SJCRH30 (cell line): ENCODE measurements at regions not wholly inside any gene's neighbourhood (a gene's known extent, or its start where the extent isn't known, plus 50 kb on each side); places are given as distances from the start of the nearest gene placed in this dataset.

Experiments
- DNase-seq, 2 experiments: peaks; one replicate each; pipeline ENCODE4 v3.0.0-alpha.2; 2015 to 2020
- H3K27ac ChIP-seq: fragments of 250-450 bp; sonication (Bioruptor Pico); 2 replicates; pipeline ENCODE4 v1.5.1; 2020; ENCODE audit warnings: mild to moderate bottlenecking, moderate library complexity
- H3K27me3 ChIP-seq: fragments of 250-450 bp; sonication (Bioruptor Pico); 2 replicates; pipeline ENCODE4 v1.5.1; 2020; ENCODE audit warnings: mild to moderate bottlenecking, moderate library complexity
- H3K36me3 ChIP-seq: fragments of 250-450 bp; sonication (Bioruptor Pico); 2 replicates; pipeline ENCODE4 v1.5.1; 2020; ENCODE audit warnings: mild to moderate bottlenecking, moderate library complexity
- H3K4me1 ChIP-seq: fragments of 250-450 bp; sonication (Bioruptor Pico); 2 replicates; pipeline ENCODE4 v1.5.1; 2020; ENCODE audit warnings: mild to moderate bottlenecking, moderate library complexity
- H3K4me3 ChIP-seq: fragments of 250-450 bp; sonication (Bioruptor Pico); 2 replicates; pipeline ENCODE4 v1.5.1; 2020; ENCODE audit warnings: mild to moderate bottlenecking, moderate library complexity
- H3K9me3 ChIP-seq: fragments of 250-450 bp; sonication (Bioruptor Pico); replicated peaks from 2 replicates; pipeline ENCODE4 v1.5.1; 2020; ENCODE audit warnings: mild to moderate bottlenecking, moderate library complexity

DNA sequence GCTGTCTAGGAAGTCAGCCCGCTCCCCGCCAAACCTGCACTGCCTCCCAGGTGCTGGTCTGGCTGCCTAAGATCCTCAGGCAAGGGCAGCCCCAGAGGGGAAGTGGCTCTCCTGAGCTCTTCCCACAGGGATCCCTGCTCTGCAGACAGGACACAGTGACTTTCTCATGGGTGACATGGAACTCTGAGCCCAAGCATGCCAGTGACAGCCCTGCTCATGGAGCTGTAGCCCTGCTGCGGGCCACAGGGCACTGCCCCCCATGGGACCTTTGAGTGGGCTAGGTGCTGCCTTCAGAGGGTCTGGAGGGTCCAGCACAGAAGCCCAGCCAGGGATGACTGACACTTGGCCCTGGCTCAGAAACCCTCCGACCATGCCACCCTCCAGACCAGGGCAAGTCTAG is 109.1 kb downstream of the TUBA3C start:
- no peaks in the 10 kb centered on the region for H3K36me3 ChIP-seq
- no peaks in the 10 kb centered on the region for H3K27me3 ChIP-seq
- no peak overlapping the region for H3K27ac ChIP-seq
- H3K4me1 ChIP-seq = no peaks in the 10 kb centered on the region
- no peaks in the 10 kb centered on the region for H3K9me3 ChIP-seq
- no peak for DNase-seq
- H3K4me3 ChIP-seq = no peak overlapping the region

DNA sequence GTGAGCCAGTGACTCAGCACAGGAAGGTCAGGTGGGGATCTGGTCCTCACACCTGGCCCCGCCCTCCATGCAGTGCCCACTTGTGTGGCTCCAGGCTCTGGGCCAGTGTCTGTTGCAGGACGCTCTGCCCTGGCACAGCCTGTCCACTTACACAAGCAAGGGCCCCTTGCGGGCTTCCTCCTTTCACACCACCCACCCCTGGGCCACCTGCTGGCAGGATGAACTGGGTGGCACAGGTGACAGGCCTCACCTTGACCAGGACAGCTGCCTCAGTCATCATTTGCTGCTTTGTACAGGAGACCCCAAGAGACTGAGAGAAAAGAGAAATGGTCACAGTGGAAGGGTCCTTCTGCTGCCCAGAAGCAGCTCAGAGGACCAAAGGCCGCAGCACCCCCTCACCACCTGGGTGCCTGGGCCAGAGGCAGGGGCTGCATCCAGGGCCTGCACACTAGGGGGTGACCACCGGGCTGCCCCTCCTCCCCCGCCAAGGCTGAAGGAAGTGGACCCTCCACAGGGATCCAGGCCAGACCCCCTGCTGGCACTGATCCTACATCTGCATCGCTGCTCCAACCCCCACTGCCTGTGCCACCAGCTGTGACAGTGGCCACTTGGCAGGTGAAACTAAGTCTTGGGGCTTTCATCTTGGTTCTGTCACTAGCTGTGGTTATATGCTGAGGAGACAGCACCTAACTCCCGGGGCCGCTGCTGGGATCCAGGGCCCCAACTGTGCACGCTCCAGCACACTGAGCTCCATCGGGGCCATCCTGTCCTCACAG is 110.3 kb downstream of the TUBA3C start:
- Histone ChIP-seq H3K9me3 (no peaks in the 10 kb centered on the region), H3K27ac (no peak overlapping the region), H3K4me3 (no peak overlapping the region), H3K4me1 (no peaks in the 10 kb centered on the region), H3K27me3 (no peaks in the 10 kb centered on the region), H3K36me3 (no peaks in the 10 kb centered on the region)
- DNase-seq = no peak

DNA sequence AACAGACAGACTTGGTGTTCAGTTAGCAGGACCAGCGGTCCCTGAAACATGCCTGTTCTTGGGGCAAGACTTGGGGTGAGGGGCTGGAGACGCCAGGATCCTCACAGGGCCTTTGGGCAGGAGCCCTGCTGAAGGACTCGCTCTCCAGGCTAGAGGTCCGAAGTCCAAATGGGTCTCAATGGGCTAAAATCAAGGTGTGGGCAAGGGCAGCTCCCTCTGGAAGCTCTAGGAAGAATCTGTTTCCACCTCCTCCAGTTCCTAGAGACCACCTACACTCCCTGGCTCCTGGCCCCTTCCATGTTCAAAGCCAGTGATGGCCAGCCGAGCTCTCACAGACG is 111.3 kb downstream of the TUBA3C start:
- no peak overlapping the region for H3K27ac ChIP-seq
- no peak for DNase-seq
- no peaks in the 10 kb centered on the region for H3K4me1 ChIP-seq
- no peaks in the 10 kb centered on the region for H3K9me3 ChIP-seq
- no peaks in the 10 kb centered on the region for H3K27me3 ChIP-seq
- no peak overlapping the region for H3K4me3 ChIP-seq
- no peaks in the 10 kb centered on the region for H3K36me3 ChIP-seq

DNA sequence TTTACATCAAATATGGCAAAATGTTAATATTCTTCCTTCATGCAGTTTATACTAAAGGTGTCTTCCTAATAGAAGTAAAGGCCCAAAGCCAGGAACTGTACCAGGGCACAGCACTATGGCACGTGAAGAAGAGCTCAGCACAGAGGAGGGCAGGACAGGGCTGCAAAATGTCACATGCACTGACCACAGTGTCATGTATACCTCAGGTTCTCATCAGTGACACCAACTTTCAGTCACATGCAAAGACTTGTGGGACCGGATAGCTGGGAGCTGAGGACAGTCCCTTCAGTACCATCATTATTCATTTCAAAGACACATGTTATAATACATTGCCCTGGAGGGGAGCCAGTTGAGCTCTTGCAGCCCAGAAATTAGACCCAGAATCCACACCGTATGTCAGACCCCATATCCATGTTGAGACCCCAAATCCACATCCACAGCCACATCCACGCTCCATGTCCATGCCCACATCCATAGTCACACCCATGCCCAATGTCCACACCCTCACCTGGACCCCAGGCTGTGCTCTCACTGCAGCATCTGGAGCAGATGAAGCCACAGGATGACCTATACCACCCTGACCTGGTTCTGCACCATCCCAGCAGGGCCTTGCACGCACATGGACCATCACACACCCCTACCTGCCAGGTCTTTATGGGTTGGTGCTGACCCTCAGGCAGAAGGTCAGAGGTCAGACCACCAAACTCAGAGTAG is 111.8 kb downstream of the TUBA3C start:
- no peak for DNase-seq
- no peaks in the 10 kb centered on the region for H3K9me3 ChIP-seq
- H3K27me3 ChIP-seq = no peaks in the 10 kb centered on the region

DNA sequence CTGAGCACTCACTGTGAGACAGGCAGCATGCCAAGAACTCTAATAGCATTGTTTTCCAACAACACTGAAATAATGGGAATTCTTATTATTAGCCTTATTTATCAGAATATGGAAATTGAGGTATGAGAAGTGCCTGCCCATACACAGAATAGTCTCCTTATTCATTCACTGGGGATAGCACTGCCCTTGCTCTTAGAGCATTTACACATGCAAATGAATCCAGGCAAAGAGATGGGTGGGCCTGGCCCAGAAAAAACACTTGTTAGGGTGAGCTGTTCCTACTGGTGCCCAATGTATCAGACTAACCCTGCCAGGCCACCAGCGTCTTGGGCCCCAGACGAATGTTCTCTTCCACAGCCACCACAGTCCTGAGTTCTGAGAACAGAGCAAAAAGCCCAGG is 112.9 kb downstream of the TUBA3C start:
- Histone ChIP-seq H3K9me3 (no peaks in the 10 kb centered on the region), H3K4me1 (no peaks in the 10 kb centered on the region), H3K27me3 (no peaks in the 10 kb centered on the region), H3K36me3 (no peaks in the 10 kb centered on the region), H3K27ac (no peak overlapping the region), H3K4me3 (no peak overlapping the region)
- no peak for DNase-seq

More for the DNA sequence above, 111.8 kb downstream of the TUBA3C start:
- Histone ChIP-seq H3K36me3 (no peaks in the 10 kb centered on the region), H3K27ac (no peak overlapping the region), H3K4me1 (no peaks in the 10 kb centered on the region), H3K4me3 (no peak overlapping the region)

DNA sequence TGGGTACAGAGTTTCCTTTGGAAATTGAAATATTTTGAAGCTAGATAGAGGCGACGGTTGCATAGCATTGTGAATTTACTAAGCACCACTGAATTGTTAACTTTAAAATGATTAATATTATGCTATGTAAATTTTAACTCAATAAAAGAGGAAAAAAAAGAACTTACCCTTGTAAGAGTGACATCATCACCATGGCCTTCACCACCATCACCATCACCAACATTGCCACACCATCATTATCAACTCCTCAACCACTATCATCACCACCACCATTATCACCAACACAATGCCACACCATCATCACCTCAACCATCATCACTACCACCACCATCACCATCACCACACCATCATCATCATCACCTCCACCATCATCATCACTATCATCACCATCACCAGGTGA is 113.9 kb downstream of the TUBA3C start:
- Histone ChIP-seq H3K4me3 (no peak overlapping the region), H3K27ac (no peak overlapping the region), H3K9me3 (no peaks in the 10 kb centered on the region), H3K27me3 (no peaks in the 10 kb centered on the region), H3K4me1 (no peaks in the 10 kb centered on the region), H3K36me3 (no peaks in the 10 kb centered on the region)
- no peak for DNase-seq

DNA sequence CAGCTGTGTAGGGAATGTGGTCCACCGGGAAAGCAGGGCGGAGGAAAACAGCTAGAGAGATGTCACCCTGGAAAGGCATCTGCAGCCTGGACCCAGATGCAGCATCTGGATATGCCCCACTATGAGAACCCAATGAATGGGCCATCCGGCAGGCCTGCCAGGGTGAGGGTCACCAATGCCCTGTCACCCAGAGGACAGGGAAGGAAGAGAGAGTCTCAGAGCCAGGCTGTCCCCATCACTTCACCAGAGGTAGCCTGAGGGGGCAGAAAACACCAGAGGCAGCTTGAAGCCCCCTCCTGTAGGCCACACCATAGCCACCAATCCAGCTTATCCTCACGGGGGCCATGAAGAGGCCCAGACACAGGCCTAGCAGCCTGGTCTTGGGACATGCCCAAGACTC is 118.8 kb downstream of the TUBA3C start:
- no peak overlapping the region for H3K27ac ChIP-seq
- H3K36me3 ChIP-seq = no peaks in the 10 kb centered on the region
- H3K9me3 ChIP-seq = no peaks in the 10 kb centered on the region
- H3K4me1 ChIP-seq = no peaks in the 10 kb centered on the region
- no peak for DNase-seq
- H3K27me3 ChIP-seq = no peaks in the 10 kb centered on the region
- no peak overlapping the region for H3K4me3 ChIP-seq

DNA sequence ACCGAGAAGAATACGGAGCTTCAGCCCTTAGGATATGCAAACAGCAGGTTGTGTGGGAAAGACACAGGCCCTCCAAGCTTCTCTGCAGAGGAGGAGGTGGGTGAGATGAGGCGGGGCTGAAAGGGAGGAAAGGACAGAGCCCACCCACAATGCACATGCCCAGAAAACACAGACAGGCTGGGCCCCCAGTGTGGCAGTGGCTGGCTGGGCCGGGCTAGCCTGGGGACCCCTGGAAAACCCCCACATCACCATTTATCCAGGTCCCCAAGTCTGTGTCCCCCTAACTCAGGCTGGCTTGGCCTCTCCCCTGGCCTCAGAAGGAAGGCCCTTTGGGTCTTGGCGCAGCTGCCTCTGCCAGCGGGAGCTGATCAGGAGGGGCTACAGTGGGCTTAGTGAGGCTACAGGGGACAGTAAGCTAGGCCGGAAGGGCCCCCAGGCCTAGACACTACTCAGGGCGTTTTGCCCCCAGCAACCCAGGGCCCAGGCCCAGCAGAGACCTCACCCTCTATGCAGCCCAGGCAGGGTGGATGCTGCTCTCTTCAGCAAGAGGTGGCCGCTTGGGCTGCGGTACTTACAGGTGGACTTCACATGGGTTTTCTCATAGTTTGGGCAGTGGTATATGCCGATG is 119.5 kb downstream of the TUBA3C start:
- H3K27me3 ChIP-seq = no peaks in the 10 kb centered on the region
- H3K4me1 ChIP-seq = no peaks in the 10 kb centered on the region
- no peak overlapping the region for H3K27ac ChIP-seq
- DNase-seq = no peak
- no peak overlapping the region for H3K4me3 ChIP-seq
- no peaks in the 10 kb centered on the region for H3K36me3 ChIP-seq
- no peaks in the 10 kb centered on the region for H3K9me3 ChIP-seq

DNA sequence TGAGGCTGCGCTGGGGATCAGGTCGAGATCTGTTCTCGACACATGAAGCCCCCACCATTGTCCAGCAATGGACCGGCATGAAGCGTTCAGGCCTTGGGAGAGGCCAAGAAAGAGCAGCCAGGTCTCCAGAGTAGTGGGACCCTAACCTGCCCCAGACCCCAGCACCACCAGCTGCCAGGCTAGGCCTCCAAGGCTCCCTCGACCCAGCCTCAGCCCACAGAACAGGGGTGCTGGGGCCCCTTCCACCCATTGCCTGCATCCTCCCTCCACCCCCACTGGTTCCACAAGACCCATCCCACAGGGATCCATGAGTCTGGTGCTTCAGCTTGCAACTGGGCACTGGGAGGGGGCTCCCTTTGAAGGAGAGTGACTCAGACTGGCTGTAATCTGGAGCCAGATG is 120.3 kb downstream of the TUBA3C start:
- H3K27ac ChIP-seq = no peak overlapping the region
- H3K4me1 ChIP-seq = no peaks in the 10 kb centered on the region
- DNase-seq = no peak
- no peaks in the 10 kb centered on the region for H3K36me3 ChIP-seq
- H3K4me3 ChIP-seq = no peak overlapping the region
- H3K27me3 ChIP-seq = no peaks in the 10 kb centered on the region
- H3K9me3 ChIP-seq = no peaks in the 10 kb centered on the region

DNA sequence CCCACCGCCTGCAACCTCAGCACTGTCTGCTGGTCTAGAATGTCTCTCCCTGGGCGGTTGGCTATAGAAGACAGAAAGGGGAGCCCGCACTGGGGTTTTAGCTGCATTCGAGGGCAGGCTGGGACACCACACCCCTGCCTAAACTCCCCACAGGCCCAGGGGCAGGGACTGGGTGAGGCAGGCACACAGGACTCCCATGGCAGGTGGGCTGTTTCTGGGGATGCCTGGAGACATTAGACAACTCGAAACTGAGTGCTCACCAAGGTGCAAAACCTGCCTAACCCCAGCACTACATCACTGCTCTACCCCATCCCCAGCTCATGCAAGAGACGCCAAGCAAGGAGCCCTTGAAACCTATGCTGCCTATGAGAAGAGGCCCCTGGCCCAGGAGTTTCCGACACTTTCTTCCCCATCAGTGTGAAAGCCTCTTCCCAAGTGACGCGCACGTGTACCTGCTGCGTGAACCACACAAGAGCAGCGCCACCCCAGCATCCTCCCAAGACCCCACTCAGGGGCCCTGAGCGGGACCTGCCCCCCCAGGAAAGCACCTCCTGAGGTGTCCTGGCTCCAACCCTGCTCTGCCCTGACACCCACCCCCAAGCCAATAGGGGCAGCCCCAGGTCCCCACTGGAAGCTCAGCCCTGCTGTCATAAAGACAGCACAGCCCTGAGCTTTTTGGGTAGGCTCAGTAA is 121.2 kb downstream of the TUBA3C start:
- H3K27ac ChIP-seq = no peak overlapping the region
- no peaks in the 10 kb centered on the region for H3K9me3 ChIP-seq
- H3K36me3 ChIP-seq = no peaks in the 10 kb centered on the region
- H3K27me3 ChIP-seq = no peaks in the 10 kb centered on the region
- H3K4me1 ChIP-seq = no peaks in the 10 kb centered on the region
- DNase-seq = no peak
- no peak overlapping the region for H3K4me3 ChIP-seq

DNA sequence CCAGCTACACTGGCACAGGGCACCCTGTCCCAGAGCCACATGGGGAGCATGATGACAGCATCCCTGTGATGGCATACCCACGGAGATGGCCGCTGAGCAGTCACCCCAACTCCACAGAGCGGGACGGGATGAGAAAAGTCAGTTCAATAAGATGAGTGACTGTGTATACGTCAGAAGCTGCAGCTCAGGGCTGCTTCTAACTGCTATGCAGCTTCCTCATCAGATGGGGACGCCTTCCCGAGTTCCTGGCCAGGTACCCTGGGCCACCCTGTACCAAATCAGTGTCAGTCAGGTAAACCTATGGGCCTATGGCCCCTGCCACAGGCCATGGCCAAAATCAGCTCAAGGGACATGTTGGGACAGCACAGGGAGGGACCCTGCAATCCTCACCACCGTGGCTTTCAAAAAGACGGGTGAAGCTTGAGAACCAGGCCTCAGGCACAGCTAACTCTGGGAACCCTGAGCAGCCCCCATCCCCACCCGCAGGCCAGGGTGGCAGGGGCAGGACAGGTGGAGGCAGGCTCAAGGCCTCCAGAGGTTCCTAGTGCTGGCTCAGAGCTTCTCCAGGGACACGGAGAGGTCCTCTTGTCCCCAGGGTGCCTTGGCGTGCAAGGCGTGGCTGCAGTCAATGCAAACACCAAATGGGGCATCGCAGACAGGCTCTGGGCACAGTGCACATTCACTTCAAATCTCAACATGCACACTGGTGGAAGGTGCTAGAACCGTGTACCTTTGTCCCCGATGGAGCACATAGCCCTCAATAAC is 122.4 kb downstream of the TUBA3C start:
- no peak overlapping the region for H3K27ac ChIP-seq
- no peaks in the 10 kb centered on the region for H3K4me1 ChIP-seq
- DNase-seq = no peak
- no peaks in the 10 kb centered on the region for H3K9me3 ChIP-seq
- H3K36me3 ChIP-seq = no peaks in the 10 kb centered on the region
- H3K27me3 ChIP-seq = peaks cover 4% of the 10 kb centered on the region; the same call in 1 of the 2 replicates
- no peak overlapping the region for H3K4me3 ChIP-seq

DNA sequence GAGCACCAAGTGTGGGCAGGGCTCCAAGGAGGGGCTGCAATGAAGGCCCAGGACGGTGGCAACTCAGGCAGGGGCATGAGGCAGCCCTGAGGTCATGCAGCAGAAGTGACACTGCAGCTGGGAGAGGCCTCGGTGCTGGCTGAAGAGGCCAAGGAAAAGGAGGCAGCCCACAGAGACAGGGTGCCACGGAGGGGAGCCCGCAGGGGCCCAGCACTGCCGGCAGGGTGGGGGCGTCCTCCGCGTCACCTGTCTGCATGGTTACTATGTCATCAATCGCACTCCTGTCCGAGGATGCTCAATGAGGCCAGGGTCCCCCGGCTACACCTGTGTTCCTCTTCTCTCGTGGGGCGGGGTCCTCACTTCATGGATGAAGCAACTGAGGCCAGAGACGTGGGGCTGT is 123.1 kb downstream of the TUBA3C start:
- Histone ChIP-seq H3K36me3 (no peaks in the 10 kb centered on the region), H3K4me3 (no peak overlapping the region), H3K27me3 (peaks cover 4% of the 10 kb centered on the region; the same call in 1 of the 2 replicates), H3K4me1 (no peaks in the 10 kb centered on the region), H3K9me3 (no peaks in the 10 kb centered on the region), H3K27ac (no peak overlapping the region)
- no peak for DNase-seq

DNA sequence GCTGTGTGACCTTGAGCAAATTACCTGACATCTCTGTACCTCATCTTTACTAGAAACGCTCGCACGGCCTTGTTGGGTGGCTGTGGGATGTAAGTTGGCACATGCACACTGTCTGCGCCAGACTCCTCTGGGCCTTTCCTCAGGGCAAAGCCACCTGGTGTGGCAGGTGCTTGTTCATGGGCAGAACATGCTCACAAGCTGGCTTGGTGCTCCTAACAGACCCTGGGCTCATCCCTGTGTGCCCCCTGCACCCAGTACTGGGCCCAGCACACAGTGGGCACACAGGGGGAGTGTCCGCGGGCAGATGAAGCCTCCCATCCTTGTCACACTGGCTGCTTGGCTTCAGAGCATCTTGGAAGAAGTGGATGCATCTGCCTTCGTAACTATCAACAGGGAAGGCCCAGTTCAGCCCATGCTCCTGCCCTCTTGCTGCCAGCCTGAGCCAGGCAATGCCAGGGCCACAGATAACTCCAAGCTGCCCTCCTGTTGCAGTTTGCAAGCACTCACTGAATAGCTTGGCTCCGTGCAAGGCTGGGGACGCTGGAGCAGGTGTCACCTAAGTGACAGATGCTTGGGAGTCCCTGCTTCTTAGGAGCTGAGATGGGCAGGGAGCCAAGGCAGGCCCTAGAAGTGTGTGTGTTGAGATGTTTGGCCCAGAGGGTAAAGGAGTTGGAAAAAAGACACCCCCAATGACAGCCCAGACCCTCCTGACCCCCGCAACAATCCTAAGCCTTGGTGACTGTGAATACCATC is 123.9 kb downstream of the TUBA3C start:
- Histone ChIP-seq H3K36me3 (no peaks in the 10 kb centered on the region), H3K9me3 (no peaks in the 10 kb centered on the region), H3K27ac (no peak overlapping the region), H3K4me1 (no peaks in the 10 kb centered on the region), H3K27me3 (peaks cover 4% of the 10 kb centered on the region; the same call in 1 of the 2 replicates), H3K4me3 (no peak overlapping the region)
- DNase-seq = no peak

DNA sequence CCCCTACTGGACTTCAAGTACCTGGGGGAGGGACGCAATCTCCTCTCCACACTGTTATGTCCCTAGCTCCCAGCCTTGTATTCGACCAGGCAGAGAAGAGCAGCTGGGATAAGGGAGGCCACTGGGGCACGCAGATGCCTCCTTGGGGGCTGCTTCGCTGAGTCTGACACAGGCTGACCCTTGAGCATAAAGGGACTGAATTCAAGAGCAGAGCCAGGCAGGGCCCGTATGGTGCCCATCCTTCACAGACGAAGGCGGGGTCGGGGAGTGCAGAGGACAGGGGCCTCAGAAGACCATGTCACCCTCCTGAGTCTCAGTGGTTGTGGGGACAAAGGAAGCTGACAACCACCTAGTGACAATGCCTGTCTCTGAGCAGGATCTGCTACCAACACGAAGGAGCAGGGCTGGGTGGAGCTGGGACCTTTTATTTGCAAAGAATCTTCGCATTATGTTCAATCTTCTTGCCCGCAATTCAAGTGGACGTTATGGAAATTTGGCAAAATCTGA is 124.6 kb downstream of the TUBA3C start:
- Histone ChIP-seq H3K4me1 (no peaks in the 10 kb centered on the region), H3K9me3 (no peaks in the 10 kb centered on the region), H3K36me3 (no peaks in the 10 kb centered on the region), H3K27me3 (peaks cover 6% of the 10 kb centered on the region; the same call in 1 of the 2 replicates), H3K27ac (no peak overlapping the region), H3K4me3 (no peak overlapping the region)
- no peak for DNase-seq
